Activated naive CD8-positive, alpha-beta T cell (primary cell): ENCODE measurements at regions not wholly inside any gene's neighbourhood (a gene's known extent, or its start where the extent isn't known, plus 50 kb on each side); places are given as distances from the start of the nearest gene placed in this dataset.
"Not testable (repeated sequence)": the region's sequence is repeated elsewhere in the genome, so short reads cannot be mapped to it uniquely, and the experiment has no call there.

Experiments
- H3K27ac Mint-ChIP-seq: one replicate; pipeline ENCODE4 v1.8.0; 2021; ENCODE audit warnings: mixed read lengths
- H3K27me3 Mint-ChIP-seq: one replicate; pipeline ENCODE4 v1.8.0; 2021; ENCODE audit warnings: mixed read lengths
- H3K36me3 Mint-ChIP-seq: one replicate; pipeline ENCODE4 v1.8.0; 2021; ENCODE audit warnings: mixed read lengths
- H3K4me1 Mint-ChIP-seq: one replicate; pipeline ENCODE4 v1.8.0; 2021; ENCODE audit warnings: low read depth, mixed read lengths
- H3K4me3 Mint-ChIP-seq: one replicate; pipeline ENCODE4 v1.8.0; 2021; ENCODE audit warnings: mild to moderate bottlenecking, mixed read lengths
- H3K9me3 Mint-ChIP-seq: one replicate; pipeline ENCODE4 v1.8.0; 2021; ENCODE audit warnings: low read depth, mixed read lengths

DNA sequence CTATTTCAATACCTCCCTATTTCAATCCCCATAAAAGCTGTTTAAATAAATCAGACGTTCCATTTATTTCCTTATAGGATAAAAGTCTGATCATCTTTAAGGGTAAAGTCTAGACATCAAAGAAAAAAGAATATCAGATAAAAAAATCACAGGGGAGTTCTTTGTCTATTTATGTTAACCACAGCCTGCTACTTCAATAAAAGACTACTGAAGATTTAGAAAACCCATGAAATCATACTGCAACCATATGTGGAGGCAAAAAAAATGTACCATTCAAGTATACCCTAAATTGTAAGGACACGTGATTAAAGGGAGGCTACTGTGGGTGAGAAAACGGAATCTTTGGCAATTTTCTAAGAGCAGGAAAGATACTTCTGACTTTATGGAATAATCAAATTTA, 108.2 kb upstream of the TNFSF4 start:
- no peak overlapping the region for H3K4me3 Mint-ChIP-seq
- peaks cover 28% of the 10 kb centered on the region for H3K36me3 Mint-ChIP-seq
- no peaks in the 10 kb centered on the region for H3K9me3 Mint-ChIP-seq
- no peak overlapping the region for H3K27ac Mint-ChIP-seq
- H3K27me3 Mint-ChIP-seq: no peaks in the 10 kb centered on the region
- H3K4me1 Mint-ChIP-seq: peaks cover 10% of the 10 kb centered on the region

- H3K27ac Mint-ChIP-seq: no peak overlapping the region
- no peak overlapping the region for H3K4me3 Mint-ChIP-seq
- H3K27me3 Mint-ChIP-seq: no peaks in the 10 kb centered on the region
- no peaks in the 10 kb centered on the region for H3K9me3 Mint-ChIP-seq
- peaks cover 10% of the 10 kb centered on the region for H3K4me1 Mint-ChIP-seq
- peaks cover 31% of the 10 kb centered on the region for H3K36me3 Mint-ChIP-seq
Measured at GRCh38 chr1:173318788-173319187, 111.7 kb upstream of the TNFSF4 start.

GRCh38 chr1:173324352-173324751, 117.2 kb upstream of the TNFSF4 start:
- H3K27ac Mint-ChIP-seq, H3K4me1 Mint-ChIP-seq, H3K9me3 Mint-ChIP-seq, H3K27me3 Mint-ChIP-seq, H3K4me3 Mint-ChIP-seq: not testable (repeated sequence)
- H3K36me3 Mint-ChIP-seq: peaks cover 26% of the 10 kb centered on the region

DNA sequence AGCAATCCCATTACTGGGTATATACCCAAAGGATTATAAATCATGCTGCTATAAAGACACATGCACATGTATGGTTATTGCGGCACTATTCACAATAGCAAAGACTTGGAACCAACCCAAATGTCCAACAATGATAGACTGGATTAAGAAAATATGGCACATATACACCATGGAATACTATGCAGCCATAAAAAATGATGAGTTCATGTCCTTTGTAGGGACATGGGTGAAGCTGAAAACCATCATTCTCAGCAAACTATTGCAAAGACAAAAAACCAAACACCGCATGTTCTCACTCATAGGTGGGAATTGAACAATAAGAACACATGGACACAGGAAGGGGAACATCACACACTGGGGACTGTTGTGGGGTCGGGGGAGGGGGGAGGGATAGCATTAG, 120.9 kb upstream of the TNFSF4 start:
- Mint-ChIP-seq H3K4me1 (peaks cover 18% of the 10 kb centered on the region), H3K36me3 (peaks cover 12% of the 10 kb centered on the region)

DNA sequence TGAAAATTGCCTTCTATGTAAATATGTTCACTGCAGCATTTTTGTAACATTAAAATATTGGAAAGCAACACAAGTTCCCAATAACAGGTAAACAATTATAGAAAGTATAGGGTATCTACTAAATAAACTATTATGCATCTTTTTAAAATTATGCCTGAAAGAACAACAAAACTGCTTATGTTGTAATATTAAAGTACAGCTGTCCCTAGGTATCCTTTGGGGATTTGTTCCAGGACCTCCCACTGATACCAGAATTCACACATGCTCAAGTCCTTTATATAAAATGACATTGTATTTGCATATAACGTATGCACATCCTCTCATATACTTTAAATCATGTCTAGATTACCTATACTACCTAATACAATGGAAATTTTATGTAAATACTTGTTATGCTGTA, 121.8 kb upstream of the TNFSF4 start:
- peaks cover 8% of the 10 kb centered on the region for H3K36me3 Mint-ChIP-seq
- H3K4me1 Mint-ChIP-seq: peaks cover 18% of the 10 kb centered on the region
- H3K9me3 Mint-ChIP-seq: peaks cover 4% of the 10 kb centered on the region
- no peak overlapping the region for H3K27ac Mint-ChIP-seq
- no peaks in the 10 kb centered on the region for H3K27me3 Mint-ChIP-seq
- H3K4me3 Mint-ChIP-seq: no peak overlapping the region

More for the DNA sequence above, 120.9 kb upstream of the TNFSF4 start:
- H3K27ac Mint-ChIP-seq, H3K27me3 Mint-ChIP-seq, H3K4me3 Mint-ChIP-seq, H3K9me3 Mint-ChIP-seq: not testable (repeated sequence)

DNA sequence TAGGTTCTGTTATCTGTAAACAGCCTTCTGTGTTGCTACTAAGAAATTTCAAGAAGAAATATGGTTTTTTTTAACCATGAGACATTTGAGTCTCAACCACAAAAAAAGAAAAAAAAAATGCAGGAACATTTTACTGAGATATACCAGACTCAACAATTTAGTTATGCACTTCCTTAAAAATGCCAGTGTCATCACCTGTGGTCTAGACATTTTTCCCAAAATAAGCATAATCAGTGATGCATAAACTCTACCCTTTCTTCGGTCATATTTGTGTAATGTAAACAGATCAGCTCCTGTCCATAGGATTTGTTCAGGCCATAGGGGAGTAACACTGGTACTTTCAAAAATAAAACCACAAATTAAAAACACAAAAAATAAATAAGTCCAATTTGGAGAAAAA, 122.6 kb upstream of the TNFSF4 start:
- H3K27me3 Mint-ChIP-seq: no peaks in the 10 kb centered on the region
- no peaks in the 10 kb centered on the region for H3K9me3 Mint-ChIP-seq
- H3K36me3 Mint-ChIP-seq: peaks cover 6% of the 10 kb centered on the region
- H3K27ac Mint-ChIP-seq: no peak overlapping the region
- H3K4me1 Mint-ChIP-seq: peaks cover 18% of the 10 kb centered on the region
- H3K4me3 Mint-ChIP-seq: no peak overlapping the region

- Mint-ChIP-seq H3K36me3 (peaks cover 9% of the 10 kb centered on the region), H3K9me3 (no peaks in the 10 kb centered on the region), H3K4me1 (peaks cover 18% of the 10 kb centered on the region), H3K27ac (no peak overlapping the region), H3K4me3 (no peak overlapping the region), H3K27me3 (no peaks in the 10 kb centered on the region)
Measured at GRCh38 chr1:173330149-173330951, 123.2 kb upstream of the TNFSF4 start.

- H3K27ac Mint-ChIP-seq: peak overlapping the region; percentile 55
- H3K27me3 Mint-ChIP-seq, H3K9me3 Mint-ChIP-seq, H3K36me3 Mint-ChIP-seq: not testable (repeated sequence)
- H3K4me3 Mint-ChIP-seq: peak overlapping the region; percentile 18
- peaks cover 18% of the 10 kb centered on the region for H3K4me1 Mint-ChIP-seq
Measured at GRCh38 chr1:173330952-173331548, 123.9 kb upstream of the TNFSF4 start.

DNA sequence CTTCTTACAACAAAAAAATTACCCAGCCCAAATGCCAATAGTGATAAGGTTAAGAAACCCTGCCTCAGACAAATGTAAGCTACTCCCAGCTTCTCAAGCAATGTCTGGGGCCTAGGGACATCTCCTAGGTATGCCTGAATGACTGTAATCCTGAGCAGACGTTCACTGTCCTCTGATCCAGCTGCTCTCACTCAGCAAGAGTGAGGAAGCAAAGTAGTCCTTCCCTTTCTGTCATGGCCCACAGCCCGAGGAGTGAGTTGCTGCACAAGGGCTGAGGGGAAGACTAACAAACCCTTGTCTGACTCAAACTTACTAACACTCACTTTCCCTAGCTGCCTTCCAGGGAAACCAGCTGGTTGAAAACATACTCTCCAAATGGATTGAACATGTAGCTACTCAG, 124.9 kb upstream of the TNFSF4 start:
- peaks cover 18% of the 10 kb centered on the region for H3K4me1 Mint-ChIP-seq
- H3K9me3 Mint-ChIP-seq: no peaks in the 10 kb centered on the region
- H3K27ac Mint-ChIP-seq: peak overlapping the region; percentile 3
- no peaks in the 10 kb centered on the region for H3K27me3 Mint-ChIP-seq
- H3K4me3 Mint-ChIP-seq: no peak overlapping the region
- peaks cover 7% of the 10 kb centered on the region for H3K36me3 Mint-ChIP-seq

DNA sequence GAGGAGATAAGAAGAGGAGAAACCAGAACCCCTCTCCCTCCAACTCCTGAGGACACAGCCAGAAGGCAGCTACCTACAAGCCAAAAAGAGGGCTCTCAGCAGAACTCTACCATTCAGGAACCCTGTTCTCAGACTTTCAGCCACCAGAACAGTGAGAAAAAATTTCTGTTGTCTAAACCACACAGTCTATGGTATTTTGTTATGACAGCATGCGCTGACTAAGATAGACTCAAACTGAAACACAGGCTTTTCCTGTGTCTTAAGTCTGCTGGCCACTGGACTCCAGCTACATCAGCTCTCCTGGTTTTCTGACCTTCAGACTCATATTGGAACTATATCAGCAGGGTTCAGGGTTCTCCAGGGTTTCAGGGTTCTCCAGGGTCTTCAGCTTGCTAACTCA, 126.5 kb upstream of the TNFSF4 start:
- Mint-ChIP-seq H3K36me3 (peaks cover 7% of the 10 kb centered on the region), H3K4me1 (peaks cover 18% of the 10 kb centered on the region), H3K27me3 (no peaks in the 10 kb centered on the region), H3K4me3 (no peak overlapping the region), H3K27ac (no peak overlapping the region), H3K9me3 (no peaks in the 10 kb centered on the region)

GRCh38 chr1:173337126-173337525, 130.0 kb upstream of the TNFSF4 start:
- no peaks in the 10 kb centered on the region for H3K27me3 Mint-ChIP-seq
- H3K27ac Mint-ChIP-seq: no peak overlapping the region
- H3K36me3 Mint-ChIP-seq: peaks cover 7% of the 10 kb centered on the region
- no peaks in the 10 kb centered on the region for H3K9me3 Mint-ChIP-seq
- no peak overlapping the region for H3K4me3 Mint-ChIP-seq
- peaks cover under 1% of the 10 kb centered on the region for H3K4me1 Mint-ChIP-seq

- no peak overlapping the region for H3K4me3 Mint-ChIP-seq
- H3K9me3 Mint-ChIP-seq: no peaks in the 10 kb centered on the region
- peaks cover 9% of the 10 kb centered on the region for H3K36me3 Mint-ChIP-seq
- no peaks in the 10 kb centered on the region for H3K4me1 Mint-ChIP-seq
- no peaks in the 10 kb centered on the region for H3K27me3 Mint-ChIP-seq
- no peak overlapping the region for H3K27ac Mint-ChIP-seq
Measured at GRCh38 chr1:173341307-173341706, 134.2 kb upstream of the TNFSF4 start.

DNA sequence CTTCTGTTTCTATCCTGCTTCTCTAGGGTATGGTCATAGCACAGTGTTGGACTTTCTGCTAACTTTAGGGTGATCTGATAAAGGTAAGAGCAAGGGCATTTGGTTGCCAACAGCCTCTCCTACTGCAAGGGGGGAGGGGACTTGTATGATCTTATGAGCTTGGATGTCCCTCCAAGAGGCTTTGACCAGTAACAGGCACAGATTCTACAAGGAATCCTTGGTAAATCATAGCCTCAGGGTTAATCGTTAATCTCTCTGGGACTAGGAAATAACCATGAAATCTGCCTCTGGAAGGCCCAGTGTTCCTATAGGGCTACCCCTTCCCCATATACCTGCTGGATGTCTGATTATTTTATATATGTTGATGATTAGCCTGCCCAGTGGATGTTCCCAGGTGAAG, 134.8 kb upstream of the TNFSF4 start:
- H3K36me3 Mint-ChIP-seq: peaks cover 10% of the 10 kb centered on the region
- H3K4me3 Mint-ChIP-seq: no peak overlapping the region
- no peaks in the 10 kb centered on the region for H3K4me1 Mint-ChIP-seq
- no peak overlapping the region for H3K27ac Mint-ChIP-seq
- no peaks in the 10 kb centered on the region for H3K27me3 Mint-ChIP-seq
- H3K9me3 Mint-ChIP-seq: no peaks in the 10 kb centered on the region

- H3K9me3 Mint-ChIP-seq: no peaks in the 10 kb centered on the region
- H3K27me3 Mint-ChIP-seq: no peaks in the 10 kb centered on the region
- no peak overlapping the region for H3K27ac Mint-ChIP-seq
- H3K4me3 Mint-ChIP-seq: no peak overlapping the region
- peaks cover 10% of the 10 kb centered on the region for H3K36me3 Mint-ChIP-seq
- H3K4me1 Mint-ChIP-seq: no peaks in the 10 kb centered on the region
Measured at GRCh38 chr1:173342736-173343135, 134.4 kb upstream of the PRDX6 start.

- Mint-ChIP-seq H3K27ac (no peak overlapping the region), H3K27me3 (no peaks in the 10 kb centered on the region), H3K4me3 (no peak overlapping the region), H3K4me1 (no peaks in the 10 kb centered on the region), H3K9me3 (no peaks in the 10 kb centered on the region), H3K36me3 (peaks cover 19% of the 10 kb centered on the region)
Measured at GRCh38 chr1:173344034-173344743, 132.9 kb upstream of the PRDX6 start.
